HEK293T (cell line): ENCODE measurements at regions not wholly inside any gene's neighbourhood (a gene's known extent, or its start where the extent isn't known, plus 50 kb on each side); places are given as distances from the start of the nearest gene placed in this dataset.

Experiments used
- CTCF ChIA-PET: fragments of 350-600 bp; formaldehyde crosslinking; extraction: SDS; loops from one replicate; lab custom pipeline; 2021; ENCODE audit warnings: antibody characterized with exemption, inconsistent platforms; lab: Yijun Ruan, JAX
- POLR2A ChIA-PET: fragments of 350-600 bp; formaldehyde crosslinking; extraction: SDS; loops from one replicate; lab custom pipeline; 2020; ENCODE audit warnings: antibody characterized with exemption, inconsistent platforms; lab: Yijun Ruan, JAX
- DNase-seq: peaks from one replicate; pipeline ENCODE4 v3.0.0; 2012; ENCODE audit warnings: mixed read lengths; ENCODE audit errors: extremely low spot score
- ARNT ChIP-seq: fragments of 450-650 bp; IDR thresholded peaks from 2 replicates; pipeline ENCODE4 v1.6.1; 2017; ENCODE audit warnings: mild to moderate bottlenecking
- BHLHE40 ChIP-seq: fragments of 450-650 bp; IDR thresholded peaks from 2 replicates; pipeline ENCODE4 v1.6.1; 2016; ENCODE audit warnings: mild to moderate bottlenecking, moderate library complexity, borderline replicate concordance
- CTBP1 ChIP-seq: fragments of 450-650 bp; IDR thresholded peaks from 2 replicates; pipeline ENCODE4 v1.6.1; 2016; ENCODE audit warnings: borderline replicate concordance
- ELF4 ChIP-seq: fragments of 450-650 bp; IDR thresholded peaks from 2 replicates; pipeline ENCODE4 v1.6.1; 2017; ENCODE audit warnings: antibody characterized with exemption
- FOXA1 ChIP-seq: fragments of 450-650 bp; IDR thresholded peaks from 2 replicates; pipeline ENCODE4 v1.6.1; 2016; ENCODE audit warnings: mild to moderate bottlenecking
- FOXK2 ChIP-seq: fragments of 450-650 bp; IDR thresholded peaks from 2 replicates; pipeline ENCODE4 v1.6.1; 2016; ENCODE audit warnings: mild to moderate bottlenecking
- FOXM1 ChIP-seq: fragments of 450-650 bp; IDR thresholded peaks from 2 replicates; pipeline ENCODE4 v1.6.1; 2017; ENCODE audit warnings: mild to moderate bottlenecking, borderline replicate concordance
- HDGF ChIP-seq: fragments of 450-650 bp; IDR thresholded peaks from 2 replicates; pipeline ENCODE4 v1.6.1; 2017; ENCODE audit warnings: antibody characterized with exemption, borderline replicate concordance
- L3MBTL2 ChIP-seq: fragments of 450-650 bp; conservative IDR thresholded peaks from 2 replicates; pipeline ENCODE4 v1.6.1; 2016; ENCODE audit warnings: mild to moderate bottlenecking
- LEF1 ChIP-seq: fragments of 450-650 bp; IDR thresholded peaks from 2 replicates; pipeline ENCODE4 v1.6.1; 2017; ENCODE audit warnings: mild to moderate bottlenecking, borderline replicate concordance
- NFRKB ChIP-seq: fragments of 450-650 bp; IDR thresholded peaks from 2 replicates; pipeline ENCODE4 v1.6.1; 2016; ENCODE audit warnings: mild to moderate bottlenecking, moderate library complexity
- SP1 ChIP-seq: fragments of 450-650 bp; IDR thresholded peaks from 2 replicates; pipeline ENCODE4 v1.6.1; 2017
- SUZ12 ChIP-seq: fragments of 450-650 bp; IDR thresholded peaks from 2 replicates; pipeline ENCODE4 v1.6.1; 2016; ENCODE audit warnings: mild to moderate bottlenecking
- TARDBP ChIP-seq: fragments of 450-650 bp; IDR thresholded peaks from 2 replicates; pipeline ENCODE4 v1.6.1; 2016
- ZNF384 ChIP-seq: fragments of 450-650 bp; IDR thresholded peaks from 2 replicates; pipeline ENCODE4 v1.6.1; 2016
- TF ChIP-seq, protein P1 (sequence below): fragments of 450-650 bp; IDR thresholded peaks from 2 replicates; pipeline ENCODE4 v1.6.1; 2016

DNA sequence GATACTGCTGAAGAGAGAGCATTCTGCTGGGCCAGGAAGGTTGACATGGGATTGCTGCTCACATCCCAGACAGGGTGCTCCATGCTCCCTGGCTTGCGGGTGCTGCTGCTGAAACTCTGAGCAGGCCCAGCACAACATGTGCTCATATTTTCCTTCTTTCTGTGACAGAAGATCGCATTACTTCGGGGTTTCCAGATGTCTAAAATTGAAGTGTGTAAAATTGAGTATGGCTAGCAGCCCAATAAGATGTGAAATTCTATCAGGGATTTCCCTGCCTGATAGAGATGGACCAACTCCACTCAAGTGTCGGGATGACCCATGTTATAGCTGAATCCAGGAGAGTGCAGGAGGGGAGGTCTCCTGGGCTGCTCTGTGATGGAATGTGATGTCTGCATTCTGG lies 55.6 kb upstream of the KL start:
- ChIA-PET POLR2A (no interaction called here), CTCF (no interaction called here)
- TF ChIP-seq FOXM1, result no peak
- TF ChIP-seq SUZ12, result no peak
- no peak for TF ChIP-seq L3MBTL2
- TF ChIP-seq NFRKB, result no peak
- TF ChIP-seq CTBP1, result no peak
- no peak for TF ChIP-seq FOXA1
- TF ChIP-seq FOXK2, result no peak
- no peak for TF ChIP-seq ZNF384
- TF ChIP-seq BHLHE40, result no peak
- no peak for TF ChIP-seq HDGF
- DNase-seq, result no peak

DNA sequence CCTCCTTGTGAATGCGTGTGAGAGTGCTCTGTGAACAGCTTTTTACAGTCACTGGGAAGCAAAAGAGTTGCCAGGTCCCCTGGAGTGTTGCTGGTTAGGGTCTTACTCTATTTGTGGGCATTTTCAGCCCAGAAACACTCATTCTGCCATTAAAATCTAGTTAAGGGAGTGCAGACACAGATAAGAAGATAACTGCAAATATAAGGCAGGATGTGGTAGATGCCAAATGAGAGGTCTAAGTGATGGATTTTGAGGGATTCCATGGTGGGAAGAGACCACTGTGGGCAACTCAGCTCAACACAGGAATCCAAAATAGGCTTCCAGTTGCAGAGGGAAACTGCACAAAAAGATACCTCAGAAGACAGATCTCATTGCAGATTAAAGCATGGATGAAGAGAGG lies 54.5 kb upstream of the KL start:
- TF ChIP-seq ZNF384 (no peak), FOXK2 (no peak), ARNT (no peak), HDGF (no peak), LEF1 (no peak)
- CTCF ChIA-PET, result no interaction called here
- DNase-seq, result no peak
- POLR2A ChIA-PET, result no interaction called here

DNA sequence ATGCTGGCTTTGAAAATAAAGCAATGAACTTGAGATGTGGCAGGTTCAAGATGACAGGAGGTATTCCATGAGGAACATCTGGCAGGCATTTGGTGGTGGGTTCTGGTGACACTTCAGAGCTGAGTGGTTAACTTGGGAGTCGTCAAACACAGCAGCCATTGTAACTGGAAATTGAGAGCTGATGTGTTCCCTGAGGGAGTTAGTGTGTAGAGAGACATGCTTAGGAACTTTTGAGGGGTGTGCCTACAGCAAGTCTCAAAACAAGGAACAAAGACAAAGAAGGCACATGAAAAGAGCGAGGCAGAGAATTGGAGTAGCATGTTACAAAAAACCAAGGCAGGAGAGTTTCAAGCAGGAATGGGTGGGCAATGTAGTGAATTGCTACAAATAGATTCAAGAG lies 53.9 kb upstream of the KL start:
- DNase-seq, result no peak
- no peak for TF ChIP-seq FOXM1
- no peak for TF ChIP-seq BHLHE40
- TF ChIP-seq HDGF, result no peak
- no peak for TF ChIP-seq NFRKB
- TF ChIP-seq L3MBTL2, result no peak
- TF ChIP-seq, protein P1, sequence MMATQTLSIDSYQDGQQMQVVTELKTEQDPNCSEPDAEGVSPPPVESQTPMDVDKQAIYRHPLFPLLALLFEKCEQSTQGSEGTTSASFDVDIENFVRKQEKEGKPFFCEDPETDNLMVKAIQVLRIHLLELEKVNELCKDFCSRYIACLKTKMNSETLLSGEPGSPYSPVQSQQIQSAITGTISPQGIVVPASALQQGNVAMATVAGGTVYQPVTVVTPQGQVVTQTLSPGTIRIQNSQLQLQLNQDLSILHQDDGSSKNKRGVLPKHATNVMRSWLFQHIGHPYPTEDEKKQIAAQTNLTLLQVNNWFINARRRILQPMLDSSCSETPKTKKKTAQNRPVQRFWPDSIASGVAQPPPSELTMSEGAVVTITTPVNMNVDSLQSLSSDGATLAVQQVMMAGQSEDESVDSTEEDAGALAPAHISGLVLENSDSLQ, result no peak
- TF ChIP-seq FOXK2, result no peak
- TF ChIP-seq SP1, result no peak
- no peak for TF ChIP-seq ELF4
- TF ChIP-seq FOXA1, result no peak
- TF ChIP-seq CTBP1, result no peak
- no peak for TF ChIP-seq SUZ12
- TF ChIP-seq LEF1, result no peak
- no peak for TF ChIP-seq ARNT
- no peak for TF ChIP-seq ZNF384
- TF ChIP-seq TARDBP, result no peak
- ChIA-PET CTCF (no interaction called here), POLR2A (no interaction called here)

DNA sequence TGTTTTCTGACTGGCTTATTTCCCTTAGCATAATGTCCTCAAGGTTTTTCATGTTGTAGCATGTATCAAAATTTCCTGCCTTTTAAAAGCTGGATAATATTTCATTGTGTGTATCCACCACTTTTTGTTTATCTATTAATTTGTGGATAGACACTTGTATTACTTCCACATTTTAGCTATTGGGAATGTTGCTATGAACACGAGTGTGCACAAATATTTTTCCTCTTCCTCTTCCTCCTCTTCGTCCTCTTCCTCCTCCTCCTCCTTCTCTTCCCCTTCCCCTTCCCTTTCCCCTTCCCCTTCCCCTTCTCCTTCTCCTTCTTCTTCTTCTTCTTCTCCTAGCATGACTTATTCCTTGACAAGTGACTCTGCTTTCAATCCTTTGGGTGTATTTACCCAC lies 51.2 kb upstream of the KL start:
- ChIA-PET CTCF (no interaction called here), POLR2A (no interaction called here)
- TF ChIP-seq FOXA1, result no peak
- no peak for TF ChIP-seq HDGF
- TF ChIP-seq L3MBTL2, result no peak
- TF ChIP-seq ELF4, result no peak
- no peak for TF ChIP-seq SUZ12
- no peak for TF ChIP-seq NFRKB
- no peak for TF ChIP-seq TARDBP

More for the DNA sequence above, 51.2 kb upstream of the KL start:
- DNase-seq, result no peak
